Ovary (tissue), 3 donors: ENCODE measurements at regions not wholly inside any gene's neighbourhood (a gene's known extent, or its start where the extent isn't known, plus 50 kb on each side); places are given as distances from the start of the nearest gene placed in this dataset.

Experiments
- CTCF ChIP-seq, 3 donors: fragments of 450-650 bp in 2 of 3; fragments of 200-600 bp in 1 of 3; IDR thresholded peaks; one replicate each; pipeline versions ENCODE4 v1.5.1 to v1.8.0; 2016 to 2022; ENCODE audit warnings: antibody characterized with exemption in 3 of 3, mild to moderate bottlenecking in 1 of 3
- EP300 ChIP-seq: sonication (generic); formaldehyde crosslinking; IDR thresholded peaks from one replicate; pipeline ENCODE4 v1.6.1; 2017; ENCODE audit warnings: antibody characterized with exemption
- POLR2A ChIP-seq: fragments of 450-650 bp; IDR thresholded peaks from one replicate; pipeline ENCODE4 v1.6.1; 2017; ENCODE audit warnings: antibody characterized with exemption, mild to moderate bottlenecking, moderate library complexity
- donor health status: DM: no; HTN: no; CAD: no.

- TF ChIP-seq POLR2A, result no peak
- no peak for TF ChIP-seq CTCF (IDR thresholded peaks at IDR 0.05)
- no peak for TF ChIP-seq EP300
These were observed 408.1 kb upstream of the ADGRL2 start for GRCh38 chr1:81392526-81393226.
